ENCODE measurements at regions not wholly inside any gene's neighbourhood (a gene's known extent, or its start where the extent isn't known, plus 50 kb on each side); places are given as distances from the start of the nearest gene placed in this dataset.

- H3K4me3 ChIP-seq (ENCODE audit: low read length) = no peak overlapping the region
- TF ChIP-seq CTCF (IDR thresholded peaks at IDR 0.05; ENCODE audit: insufficient read depth, low read depth, low read length, missing control alignments) = no peak
- DNase-seq (ENCODE audit: low read depth) = no peak
Measured at GRCh38 chr4:160810941-160811340, 1352.9 kb downstream of the FSTL5 start.

- TF ChIP-seq CTCF (IDR thresholded peaks at IDR 0.05; ENCODE audit: insufficient read depth, low read depth, low read length, missing control alignments) = no peak
- DNase-seq (ENCODE audit: low read depth) = no peak
- no peak overlapping the region for H3K4me3 ChIP-seq (ENCODE audit: low read length)
Measured at GRCh38 chr4:160811956-160812355, 1351.8 kb downstream of the FSTL5 start.

GRCh38 chr4:160814726-160815125 is 1349.1 kb downstream of the FSTL5 start:
- H3K4me3 ChIP-seq (ENCODE audit: low read length) = no peak overlapping the region
- no peak for DNase-seq (ENCODE audit: low read depth)
- no peak for TF ChIP-seq CTCF (IDR thresholded peaks at IDR 0.05; ENCODE audit: insufficient read depth, low read depth, low read length, missing control alignments)

GRCh38 chr4:160818571-160818970 is 1345.2 kb downstream of the FSTL5 start:
- DNase-seq (ENCODE audit: low read depth) = no peak

GRCh38 chr4:160819791-160820190 is 1344.0 kb downstream of the FSTL5 start:
- H3K4me3 ChIP-seq (ENCODE audit: low read length) = no peak overlapping the region
- no peak for TF ChIP-seq CTCF (IDR thresholded peaks at IDR 0.05; ENCODE audit: insufficient read depth, low read depth, low read length, missing control alignments)
- no peak for DNase-seq (ENCODE audit: low read depth)

More at GRCh38 chr4:160818571-160818970, 1345.2 kb downstream of the FSTL5 start:
- no peak overlapping the region for H3K4me3 ChIP-seq (ENCODE audit: low read length)
- TF ChIP-seq CTCF (IDR thresholded peaks at IDR 0.05; ENCODE audit: insufficient read depth, low read depth, low read length, missing control alignments) = no peak

GRCh38 chr4:160824481-160824880 is 1339.3 kb downstream of the FSTL5 start:
- DNase-seq (ENCODE audit: low read depth) = no peak
- TF ChIP-seq CTCF (IDR thresholded peaks at IDR 0.05; ENCODE audit: insufficient read depth, low read depth, low read length, missing control alignments) = no peak
- no peak overlapping the region for H3K4me3 ChIP-seq (ENCODE audit: low read length)

GRCh38 chr4:160825644-160826338 is 1338.0 kb downstream of the FSTL5 start:
- no peak overlapping the region for H3K4me3 ChIP-seq (ENCODE audit: low read length)
- DNase-seq (ENCODE audit: low read depth) = no peak
- TF ChIP-seq CTCF (IDR thresholded peaks at IDR 0.05; ENCODE audit: insufficient read depth, low read depth, low read length, missing control alignments) = no peak
